HAP-1 (cell line): ENCODE measurements at regions not wholly inside any gene's neighbourhood (a gene's known extent, or its start where the extent isn't known, plus 50 kb on each side); places are given as distances from the start of the nearest gene placed in this dataset.
A peak's percentile ranks its signal among the peaks of the same experiment; 100 is the strongest.

Experiments
- DNase-seq, 2 experiments: peaks; one replicate each; pipeline ENCODE4 v3.0.0-alpha.2; 2016 to 2020; ENCODE audit warnings: low spot score in 2 of 2
- H3K27me3 ChIP-seq: fragments of 250-450 bp; sonication (Bioruptor Pico); 2 replicates; pipeline ENCODE4 v1.5.1; 2020; ENCODE audit warnings: low read depth, mild to moderate bottlenecking, moderate library complexity
- H3K36me3 ChIP-seq: fragments of 250-450 bp; sonication (Bioruptor Pico); replicated peaks from 2 replicates; pipeline ENCODE4 v1.5.1; 2020; ENCODE audit warnings: mild to moderate bottlenecking
- H3K4me1 ChIP-seq: fragments of 250-450 bp; sonication (Bioruptor Pico); 2 replicates; pipeline ENCODE4 v1.5.1; 2020; ENCODE audit warnings: mild to moderate bottlenecking
- H3K4me3 ChIP-seq: fragments of 250-450 bp; sonication (Bioruptor Pico); 2 replicates; pipeline ENCODE4 v1.5.1; 2020; ENCODE audit warnings: mild to moderate bottlenecking, moderate library complexity
- H3K9me3 ChIP-seq: fragments of 250-450 bp; sonication (Bioruptor Pico); 2 replicates; pipeline ENCODE4 v1.5.1; 2020; ENCODE audit warnings: mild to moderate bottlenecking, moderate library complexity
- in situ Hi-C: fragments of 300-500 bp; cut with MboI; formaldehyde crosslinking; loops from 3 replicates; pipeline ENCODE4 v1.14.3; 2020; ENCODE audit warnings: low sequenced_read_pairs, inconsistent platforms, mixed read lengths

DNA sequence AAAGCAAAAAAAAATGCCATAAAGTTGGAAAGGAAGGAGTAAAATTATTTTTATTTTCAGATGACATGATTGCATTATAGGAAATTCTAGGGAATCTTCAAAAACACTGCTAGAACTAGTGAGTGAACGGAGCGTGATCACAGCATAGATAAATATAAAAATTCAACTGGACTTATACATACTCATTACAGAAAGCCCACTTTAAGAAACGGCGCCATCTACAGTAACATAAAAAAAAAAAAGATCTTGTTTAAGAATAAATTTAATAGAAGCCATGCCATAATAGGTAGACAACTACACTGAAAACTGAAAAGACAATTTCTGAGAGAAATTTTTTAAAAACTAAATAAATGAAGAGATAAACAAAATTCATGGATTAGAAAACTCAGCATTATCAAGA is 623.1 kb upstream of the MGMT start:
- no peaks in the 10 kb centered on the region for H3K4me1 ChIP-seq
- DNase-seq = no peak
- no peaks in the 10 kb centered on the region for H3K36me3 ChIP-seq
- in situ Hi-C loops = no loop called here
- H3K27me3 ChIP-seq = no peaks in the 10 kb centered on the region
- H3K4me3 ChIP-seq = no peak overlapping the region
- H3K9me3 ChIP-seq = no peaks in the 10 kb centered on the region

GRCh38 chr10:128846927-128847326 is 620.1 kb upstream of the MGMT start:
- Histone ChIP-seq H3K4me3 (no peak overlapping the region), H3K36me3 (no peaks in the 10 kb centered on the region), H3K4me1 (no peaks in the 10 kb centered on the region), H3K27me3 (no peaks in the 10 kb centered on the region), H3K9me3 (no peaks in the 10 kb centered on the region)
- DNase-seq = no peak
- in situ Hi-C loops = no loop called here

- Histone ChIP-seq H3K4me1 (no peaks in the 10 kb centered on the region), H3K9me3 (no peaks in the 10 kb centered on the region), H3K36me3 (no peaks in the 10 kb centered on the region), H3K4me3 (no peak overlapping the region), H3K27me3 (no peaks in the 10 kb centered on the region)
- DNase-seq = no peak
- in situ Hi-C loops = no loop called here
Observed at GRCh38 chr10:128848810-128849209, 618.2 kb upstream of the MGMT start.

DNA sequence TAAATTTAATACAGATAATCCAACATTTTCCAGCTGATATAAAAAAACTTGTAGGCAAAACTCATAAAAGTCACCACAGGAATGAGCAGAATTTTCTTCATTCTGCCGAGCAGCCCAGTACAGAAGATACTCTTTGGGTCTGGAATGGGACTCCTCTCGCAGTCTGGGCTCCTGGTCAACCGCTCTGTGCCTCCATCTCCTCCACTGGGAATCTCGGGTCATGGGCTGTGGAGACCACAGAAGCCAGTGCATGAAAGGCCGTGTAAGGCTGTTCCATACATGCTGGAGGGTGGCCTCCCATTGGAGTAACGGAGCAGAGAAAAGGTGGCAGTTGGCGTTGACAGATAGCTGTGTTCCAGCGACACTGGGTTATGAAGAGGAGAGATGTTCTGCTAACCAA is 616.4 kb upstream of the MGMT start:
- in situ Hi-C loops = no loop called here
- Histone ChIP-seq H3K4me1 (no peaks in the 10 kb centered on the region), H3K27me3 (no peaks in the 10 kb centered on the region), H3K9me3 (no peaks in the 10 kb centered on the region), H3K4me3 (no peak overlapping the region), H3K36me3 (no peaks in the 10 kb centered on the region)
- no peak for DNase-seq

DNA sequence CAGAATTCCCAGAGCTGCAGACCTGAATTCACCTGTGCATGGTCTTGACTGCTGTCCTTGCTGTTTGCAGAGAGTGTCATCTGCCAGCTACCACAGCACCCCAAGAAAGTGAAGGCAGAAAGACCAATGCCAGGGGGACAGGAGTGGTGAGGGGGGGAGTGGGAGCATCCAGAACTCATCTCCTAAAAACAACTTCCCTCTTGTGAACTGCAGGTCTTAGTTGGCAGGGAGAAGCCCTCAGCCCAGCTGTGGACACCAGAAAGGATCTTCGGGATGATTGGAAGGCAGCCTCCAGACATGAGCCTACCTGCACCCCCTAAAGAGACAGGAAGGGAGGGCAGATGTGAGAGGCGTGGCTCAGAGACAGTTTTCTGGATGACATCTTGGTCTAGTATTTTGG is 615.8 kb upstream of the MGMT start:
- H3K4me3 ChIP-seq = no peak overlapping the region
- DNase-seq = no peak
- H3K9me3 ChIP-seq = no peaks in the 10 kb centered on the region
- in situ Hi-C loops = no loop called here
- H3K27me3 ChIP-seq = no peaks in the 10 kb centered on the region
- no peaks in the 10 kb centered on the region for H3K36me3 ChIP-seq
- no peaks in the 10 kb centered on the region for H3K4me1 ChIP-seq

DNA sequence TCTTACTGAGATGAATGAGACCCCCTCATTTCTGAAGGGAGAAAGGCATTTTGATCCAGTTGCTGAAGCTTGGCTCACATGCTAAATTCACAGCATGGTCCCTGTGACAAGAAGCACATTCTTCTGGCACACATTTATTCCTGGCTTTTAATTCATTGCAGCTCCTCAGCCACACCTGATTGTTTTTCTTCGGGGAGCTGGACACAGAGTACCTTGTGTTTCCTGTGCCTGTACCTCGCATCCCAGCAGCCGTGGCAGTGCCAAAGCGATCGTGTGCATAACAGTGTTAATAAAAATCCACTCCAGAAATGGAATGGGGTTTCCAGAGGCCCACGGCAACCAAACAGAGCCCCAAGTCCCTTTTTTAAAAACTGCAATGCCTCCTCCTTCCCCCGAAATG is 615.3 kb upstream of the MGMT start:
- DNase-seq = no peak
- Histone ChIP-seq H3K27me3 (no peaks in the 10 kb centered on the region), H3K9me3 (no peaks in the 10 kb centered on the region), H3K4me3 (no peak overlapping the region), H3K4me1 (no peaks in the 10 kb centered on the region), H3K36me3 (no peaks in the 10 kb centered on the region)
- in situ Hi-C loops = no loop called here

- H3K27me3 ChIP-seq = no peaks in the 10 kb centered on the region
- no peaks in the 10 kb centered on the region for H3K36me3 ChIP-seq
- no peak for DNase-seq
- in situ Hi-C loops = no loop called here
- no peak overlapping the region for H3K4me3 ChIP-seq
- H3K4me1 ChIP-seq = no peaks in the 10 kb centered on the region
- no peaks in the 10 kb centered on the region for H3K9me3 ChIP-seq
Observed at GRCh38 chr10:128852449-128852848, 614.6 kb upstream of the MGMT start.

- Histone ChIP-seq H3K36me3 (no peaks in the 10 kb centered on the region), H3K9me3 (no peaks in the 10 kb centered on the region), H3K4me1 (no peaks in the 10 kb centered on the region), H3K4me3 (no peak overlapping the region), H3K27me3 (no peaks in the 10 kb centered on the region)
- no peak for DNase-seq
- in situ Hi-C loops = no loop called here
Observed at GRCh38 chr10:128852902-128853301, 614.1 kb upstream of the MGMT start.

DNA sequence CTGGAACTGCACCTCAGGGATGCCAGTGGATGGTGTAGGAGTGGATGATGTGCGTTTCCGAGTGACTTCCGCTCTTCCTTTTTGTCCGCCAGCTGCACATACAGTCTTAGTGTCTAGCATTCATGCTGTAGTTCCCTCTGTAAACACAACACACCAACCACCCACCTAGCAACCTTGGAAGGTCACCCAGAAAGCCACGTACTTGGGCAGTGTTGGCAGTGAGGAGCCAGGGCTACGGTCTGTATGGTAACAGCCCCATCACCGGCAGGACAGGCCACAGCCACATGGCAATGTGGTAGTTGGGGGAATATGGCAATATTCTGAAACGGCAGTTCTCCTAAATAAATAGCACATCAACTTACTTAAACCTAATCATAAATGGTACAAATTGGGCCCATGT is 613.5 kb upstream of the MGMT start:
- no peaks in the 10 kb centered on the region for H3K9me3 ChIP-seq
- H3K36me3 ChIP-seq = no peaks in the 10 kb centered on the region
- H3K4me1 ChIP-seq = no peaks in the 10 kb centered on the region
- DNase-seq = no peak
- H3K4me3 ChIP-seq = no peak overlapping the region
- in situ Hi-C loops = no loop called here
- H3K27me3 ChIP-seq = no peaks in the 10 kb centered on the region

GRCh38 chr10:128854204-128854603 is 612.8 kb upstream of the MGMT start:
- Histone ChIP-seq H3K4me3 (no peak overlapping the region), H3K36me3 (no peaks in the 10 kb centered on the region), H3K27me3 (no peaks in the 10 kb centered on the region), H3K4me1 (no peaks in the 10 kb centered on the region), H3K9me3 (no peaks in the 10 kb centered on the region)
- DNase-seq = no peak
- in situ Hi-C loops = no loop called here

DNA sequence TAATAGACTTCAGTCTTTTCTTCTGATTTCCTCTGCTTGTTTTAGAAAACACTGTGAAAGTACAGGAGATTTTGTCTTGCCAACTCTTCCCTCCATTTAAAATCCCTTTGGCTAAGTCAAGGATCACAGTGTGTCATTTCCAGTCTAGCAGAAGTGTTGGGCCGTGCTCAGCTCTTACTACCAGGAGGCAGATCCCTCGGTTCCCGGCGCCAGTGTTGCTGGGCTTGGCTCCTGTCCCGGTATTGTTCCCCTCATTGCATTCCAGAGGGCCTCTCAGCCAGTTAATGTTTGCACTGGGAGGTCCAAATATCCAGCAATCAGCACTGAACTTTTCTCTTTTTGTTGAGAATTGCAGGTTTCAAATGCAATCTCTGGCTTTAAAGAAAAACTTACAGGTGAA is 612.1 kb upstream of the MGMT start:
- in situ Hi-C loops = no loop called here
- Histone ChIP-seq H3K4me3 (no peak overlapping the region), H3K9me3 (no peaks in the 10 kb centered on the region), H3K36me3 (no peaks in the 10 kb centered on the region), H3K27me3 (no peaks in the 10 kb centered on the region), H3K4me1 (no peaks in the 10 kb centered on the region)
- DNase-seq = no peak

DNA sequence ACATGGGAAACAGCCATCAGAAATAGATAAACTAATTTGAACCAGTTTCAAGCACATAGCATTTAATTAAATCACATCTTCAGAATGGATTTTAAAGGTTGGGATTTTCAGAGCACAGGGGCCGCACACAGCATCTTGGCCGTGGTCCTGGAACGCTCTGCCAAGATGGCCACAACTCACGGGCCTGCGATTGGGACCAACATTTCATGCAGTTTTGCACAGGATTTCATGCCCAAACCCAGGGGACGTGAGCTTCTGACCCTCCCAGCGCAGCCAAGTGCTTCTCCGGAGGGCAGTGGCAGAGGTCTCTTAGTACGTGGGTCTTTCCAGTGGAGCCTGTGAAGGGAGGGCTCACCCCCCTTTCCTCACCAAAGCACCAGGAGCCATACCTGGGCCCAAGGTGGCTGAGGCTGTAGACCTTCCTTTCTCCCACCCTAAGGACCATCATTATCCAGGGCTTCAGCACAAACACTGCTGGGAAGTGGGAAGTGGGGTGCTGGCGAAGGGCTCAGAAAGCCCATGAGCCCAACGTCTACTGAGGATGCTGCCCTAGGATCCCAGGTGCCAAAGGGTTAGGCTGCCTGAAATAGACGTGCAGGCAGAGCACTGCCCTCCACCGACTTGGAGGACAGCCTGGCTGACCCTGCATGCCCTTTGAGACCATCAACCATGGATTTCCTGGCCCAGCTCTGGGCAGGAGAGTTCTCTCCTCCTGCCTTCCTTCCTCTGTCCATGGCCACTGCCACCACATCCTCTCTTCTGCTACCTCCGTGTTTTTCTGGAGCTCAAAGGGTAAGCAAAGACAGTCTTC is 611.2 kb upstream of the MGMT start:
- no peaks in the 10 kb centered on the region for H3K9me3 ChIP-seq
- in situ Hi-C loops = no loop called here
- no peaks in the 10 kb centered on the region for H3K4me1 ChIP-seq
- no peak overlapping the region for H3K4me3 ChIP-seq
- no peak for DNase-seq
- H3K36me3 ChIP-seq = no peaks in the 10 kb centered on the region
- H3K27me3 ChIP-seq = no peaks in the 10 kb centered on the region

DNA sequence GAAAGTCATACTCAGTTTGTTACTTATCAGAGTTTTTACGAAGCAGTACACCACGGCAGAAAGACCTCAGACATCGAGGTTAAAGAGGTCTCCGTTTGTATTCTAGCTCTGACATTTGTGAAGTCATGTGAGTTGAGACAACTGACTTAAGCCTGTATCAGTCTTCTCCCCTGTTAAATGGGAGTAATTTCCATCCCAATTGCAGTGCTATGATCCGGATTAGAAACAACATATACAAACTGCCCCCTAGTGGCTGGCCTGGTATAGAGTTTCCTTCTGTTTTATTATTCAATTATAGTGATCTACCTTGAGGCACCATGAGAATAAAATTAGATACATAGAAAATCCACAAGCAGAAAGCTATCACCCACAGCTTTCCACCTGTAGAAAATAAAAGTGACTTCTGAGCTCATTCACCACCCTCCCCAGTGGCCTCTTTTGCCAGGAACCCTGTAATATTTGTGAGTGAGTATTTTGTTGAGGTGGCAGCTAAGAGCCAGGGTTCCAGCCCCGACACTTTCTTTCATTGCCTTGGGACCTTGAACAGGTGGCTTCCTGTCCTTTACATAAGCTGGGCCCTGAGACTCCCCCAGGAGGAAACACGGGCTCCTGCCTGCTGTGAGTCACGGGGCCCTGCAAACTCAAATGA is 607.2 kb upstream of the MGMT start:
- in situ Hi-C loops = no loop called here
- no peaks in the 10 kb centered on the region for H3K27me3 ChIP-seq
- no peaks in the 10 kb centered on the region for H3K9me3 ChIP-seq
- H3K4me1 ChIP-seq = no peaks in the 10 kb centered on the region
- H3K4me3 ChIP-seq = no peak overlapping the region
- H3K36me3 ChIP-seq = no peaks in the 10 kb centered on the region
- DNase-seq = peak in 1 of 2 experiments; percentile 40

- no peaks in the 10 kb centered on the region for H3K9me3 ChIP-seq
- no peak overlapping the region for H3K4me3 ChIP-seq
- H3K4me1 ChIP-seq = no peaks in the 10 kb centered on the region
- H3K27me3 ChIP-seq = no peaks in the 10 kb centered on the region
- DNase-seq = no peak
- no peaks in the 10 kb centered on the region for H3K36me3 ChIP-seq
- in situ Hi-C loops = no loop called here
Observed at GRCh38 chr10:128860574-128860973, 606.5 kb upstream of the MGMT start.
